GM12873 (cell line): ENCODE measurements at regions not wholly inside any gene's neighbourhood (a gene's known extent, or its start where the extent isn't known, plus 50 kb on each side); places are given as distances from the start of the nearest gene placed in this dataset.

ENCODE experiments used
- CTCF ChIP-seq: IDR thresholded peaks from 2 replicates; pipeline ENCODE4 v1.5.1; 2012; ENCODE audit warnings: low read depth, mild to moderate bottlenecking, moderate library complexity, low read length, control low read depth; ENCODE audit not compliant: insufficient read depth; ENCODE audit errors: missing control alignments

- no peak for TF ChIP-seq CTCF
These were observed 59.5 kb upstream of the IRX3 start for GRCh38 chr16:54346041-54346440.

GRCh38 chr16:54344646-54345630, 58.4 kb upstream of the IRX3 start:
- TF ChIP-seq CTCF, result no peak

GRCh38 chr16:54342966-54343365, 56.4 kb upstream of the IRX3 start:
- no peak for TF ChIP-seq CTCF

GRCh38 chr16:54341892-54342776, 55.5 kb upstream of the IRX3 start:
- no peak for TF ChIP-seq CTCF

GRCh38 chr16:54340531-54340930, 53.9 kb upstream of the IRX3 start:
- no peak for TF ChIP-seq CTCF

GRCh38 chr16:54336631-54337204, 50.1 kb upstream of the IRX3 start:
- TF ChIP-seq CTCF, result no peak
